ENCODE measurements at regions not wholly inside any gene's neighbourhood (a gene's known extent, or its start where the extent isn't known, plus 50 kb on each side); places are given as distances from the start of the nearest gene placed in this dataset.
A peak's percentile ranks its signal among the peaks of the same experiment; 100 is the strongest.

- no peaks in the 10 kb centered on the region for H3K36me3 Mint-ChIP-seq (ENCODE audit: low read depth)
- H3K27ac ChIP-seq (ENCODE audit: low read depth in 1 of 2, low read length in 2 of 2): no peak overlapping the region
- DNase-seq (peak in 1 of 14 experiments; percentile 27), ATAC-seq (ENCODE audit: poor library complexity) (no peak)
- no peak overlapping the region for H3K4me3 ChIP-seq (ENCODE audit: low read length)
- TF ChIP-seq CTCF (IDR thresholded peaks at IDR 0.05): no peak
- no peaks in the 10 kb centered on the region for H3K27me3 ChIP-seq (ENCODE audit: control insufficient read depth in 1 of 2, insufficient read depth in 2 of 2, low read length in 2 of 2)
- H3K4me1 Mint-ChIP-seq (ENCODE audit: low read depth): peaks cover 57% of the 10 kb centered on the region
- no peaks in the 10 kb centered on the region for H3K36me3 ChIP-seq (ENCODE audit: insufficient read depth, low read length)
- CTCF ChIA-PET: interaction anchor here (1.3 kb wide), 1 partner anchor 28 kb away, joined by 4 read pairs; no protein-coding TSS in a partner anchor
- H3K9me3 ChIP-seq (ENCODE audit: control insufficient read depth in 1 of 2, insufficient read depth in 1 of 2, low read length in 2 of 2): no peaks in the 10 kb centered on the region
- peak overlapping the region; percentile 57 for H3K27ac Mint-ChIP-seq
- peaks cover 40% of the 10 kb centered on the region for H3K4me1 ChIP-seq (ENCODE audit: insufficient read depth, low read length)
- H3K27me3 Mint-ChIP-seq: no peaks in the 10 kb centered on the region
- H3K4me3 Mint-ChIP-seq: no peak overlapping the region
- no peaks in the 10 kb centered on the region for H3K9me3 Mint-ChIP-seq
- POLR2A ChIA-PET: interaction anchor here (0.6 to 2.2 kb wide), 9 partner anchors 10 to 216 kb away, joined by 3 to 13 read pairs (median 4); partner anchors contain the start of gene YPEL5
- intact Hi-C loops (cut with DNase I, micrococcal nuclease): no loop called here
Measured at GRCh38 chr2:30362468-30363081, 84.5 kb upstream of the LCLAT1 start.

GRCh38 chr2:30363406-30363805 lies 83.6 kb upstream of the LCLAT1 start:
- H3K27me3 Mint-ChIP-seq: no peaks in the 10 kb centered on the region
- H3K27ac ChIP-seq (ENCODE audit: low read depth in 1 of 2, low read length in 2 of 2): no peak overlapping the region
- peak overlapping the region; percentile 4 for H3K27ac Mint-ChIP-seq
- no peaks in the 10 kb centered on the region for H3K9me3 ChIP-seq (ENCODE audit: control insufficient read depth in 1 of 2, insufficient read depth in 1 of 2, low read length in 2 of 2)
- ATAC-seq (ENCODE audit: poor library complexity) (no peak), DNase-seq (no peak)
- H3K4me1 Mint-ChIP-seq (ENCODE audit: low read depth): peaks cover 57% of the 10 kb centered on the region
- H3K36me3 ChIP-seq (ENCODE audit: insufficient read depth, low read length): no peaks in the 10 kb centered on the region
- H3K4me1 ChIP-seq (ENCODE audit: insufficient read depth, low read length): peaks cover 40% of the 10 kb centered on the region
- ChIA-PET CTCF (no interaction called here), POLR2A (no interaction called here)
- H3K4me3 ChIP-seq (ENCODE audit: low read length): no peak overlapping the region
- intact Hi-C loops (cut with DNase I, micrococcal nuclease): no loop called here
- H3K9me3 Mint-ChIP-seq: no peaks in the 10 kb centered on the region
- TF ChIP-seq CTCF (IDR thresholded peaks at IDR 0.05): no peak
- H3K36me3 Mint-ChIP-seq (ENCODE audit: low read depth): no peaks in the 10 kb centered on the region
- H3K27me3 ChIP-seq (ENCODE audit: control insufficient read depth in 1 of 2, insufficient read depth in 2 of 2, low read length in 2 of 2): no peaks in the 10 kb centered on the region
- H3K4me3 Mint-ChIP-seq: no peak overlapping the region

- Histone ChIP-seq H3K27me3 (ENCODE audit: control insufficient read depth in 1 of 2, insufficient read depth in 2 of 2, low read length in 2 of 2) (no peaks in the 10 kb centered on the region), H3K9me3 (ENCODE audit: control insufficient read depth in 1 of 2, insufficient read depth in 1 of 2, low read length in 2 of 2) (no peaks in the 10 kb centered on the region), H3K4me3 (ENCODE audit: low read length) (no peak overlapping the region), H3K4me1 (ENCODE audit: insufficient read depth, low read length) (peaks cover 35% of the 10 kb centered on the region), H3K36me3 (ENCODE audit: insufficient read depth, low read length) (no peaks in the 10 kb centered on the region), H3K27ac (ENCODE audit: low read depth in 1 of 2, low read length in 2 of 2) (no peak overlapping the region)
- H3K27me3 Mint-ChIP-seq: no peaks in the 10 kb centered on the region
- intact Hi-C loops (cut with DNase I, micrococcal nuclease): no loop called here
- H3K36me3 Mint-ChIP-seq (ENCODE audit: low read depth): no peaks in the 10 kb centered on the region
- ChIA-PET POLR2A (interaction anchor here (0.8 kb wide), 1 partner anchor 23 kb away, joined by 4 read pairs; no protein-coding TSS in a partner anchor), CTCF (no interaction called here)
- H3K4me3 Mint-ChIP-seq: no peak overlapping the region
- H3K4me1 Mint-ChIP-seq (ENCODE audit: low read depth): peaks cover 50% of the 10 kb centered on the region
- H3K27ac Mint-ChIP-seq: no peak overlapping the region
- ATAC-seq (ENCODE audit: poor library complexity) (no peak), DNase-seq (no peak)
- TF ChIP-seq CTCF (IDR thresholded peaks at IDR 0.05): no peak
- H3K9me3 Mint-ChIP-seq: no peaks in the 10 kb centered on the region
Measured at GRCh38 chr2:30365201-30365600, 81.8 kb upstream of the LCLAT1 start.

Measured in CD4-positive, alpha-beta T cell (primary cell).